ENCODE measurements at regions not wholly inside any gene's neighbourhood (a gene's known extent, or its start where the extent isn't known, plus 50 kb on each side); places are given as distances from the start of the nearest gene placed in this dataset.
"Not testable (repeated sequence)": the region's sequence is repeated elsewhere in the genome, so short reads cannot be mapped to it uniquely, and the experiment has no call there.

GRCh38 chr1:149700677-149701567 is 81.6 kb upstream of the FCGR1A start:
- DNase-seq: not testable (repeated sequence)

- DNase-seq: peak; percentile 82
These were observed 74.2 kb upstream of the FCGR1A start for GRCh38 chr1:149708192-149708853.

- not testable (repeated sequence) for DNase-seq
These were observed 70.8 kb upstream of the FCGR1A start for GRCh38 chr1:149711651-149712050.

GRCh38 chr1:149712154-149712927 is 70.2 kb upstream of the FCGR1A start:
- DNase-seq: peak; percentile 60

- not testable (repeated sequence) for DNase-seq
These were observed 69.0 kb upstream of the FCGR1A start for GRCh38 chr1:149713513-149713912.

- DNase-seq: not testable (repeated sequence)
These were observed 68.5 kb upstream of the FCGR1A start for GRCh38 chr1:149713952-149714351.

GRCh38 chr1:149724618-149725302 is 57.7 kb upstream of the FCGR1A start:
- not testable (repeated sequence) for DNase-seq

GRCh38 chr1:149726688-149727087 is 55.8 kb upstream of the FCGR1A start:
- not testable (repeated sequence) for DNase-seq

GRCh38 chr1:149728598-149728997 is 53.9 kb upstream of the FCGR1A start:
- not testable (repeated sequence) for DNase-seq

All from right hindlimb (tissue), 1 donor.